SU-DHL-6 (cell line): ENCODE measurements at regions not wholly inside any gene's neighbourhood (a gene's known extent, or its start where the extent isn't known, plus 50 kb on each side); places are given as distances from the start of the nearest gene placed in this dataset.

Source experiments
- H2AFZ ChIP-seq: fragments of 200-600 bp; sonication (generic); 2 replicates; pipeline ENCODE4 v1.6.1; 2014; ENCODE audit warnings: low read depth, mild to moderate bottlenecking, moderate library complexity, mixed read lengths, antibody characterized with exemption, low read length; ENCODE audit not compliant: severe bottlenecking
- H3F3A ChIP-seq: fragments of 200-600 bp; shearing (Covaris generic); 2 replicates; pipeline ENCODE4 v1.6.0; 2016; ENCODE audit warnings: antibody characterized with exemption, mild to moderate bottlenecking; ENCODE audit not compliant: insufficient read depth
- H3K27ac ChIP-seq: fragments of 200-600 bp; sonication (generic); 2 replicates; pipeline ENCODE4 v1.5.1; 2016; ENCODE audit warnings: low read depth, mild to moderate bottlenecking, low read length, moderate library complexity, mixed read lengths
- H3K27me3 ChIP-seq: fragments of 200-600 bp; sonication (generic), shearing (Covaris generic); 2 replicates; pipeline ENCODE4 v1.6.0; 2014; ENCODE audit warnings: mild to moderate bottlenecking, low read length
- H3K36me3 ChIP-seq: fragments of 200-600 bp; sonication (generic); 2 replicates; pipeline ENCODE4 v1.6.1; 2014; ENCODE audit warnings: mild to moderate bottlenecking, low read length, mixed read lengths
- H3K4me2 ChIP-seq: fragments of 300-600, 200-600 bp; shearing (Covaris generic), sonication (generic); 2 replicates; pipeline ENCODE4 v1.6.0; 2014; ENCODE audit warnings: low read length, low read depth, mild to moderate bottlenecking; ENCODE audit not compliant: poor library complexity, severe bottlenecking
- H3K4me3 ChIP-seq: fragments of 200-600 bp; sonication (generic); 2 replicates; pipeline ENCODE4 v1.5.1; 2014; ENCODE audit warnings: antibody characterized with exemption, low read length, mild to moderate bottlenecking, mixed read lengths; ENCODE audit not compliant: insufficient read depth, poor library complexity, severe bottlenecking
- H3K79me2 ChIP-seq: fragments of 200-600 bp; sonication (generic); 2 replicates; pipeline ENCODE4 v1.6.1; 2014; ENCODE audit warnings: mild to moderate bottlenecking, low read length, moderate library complexity; ENCODE audit not compliant: insufficient read depth
- H3K9ac ChIP-seq: fragments of 200-600 bp; sonication (generic); 2 replicates; pipeline ENCODE4 v1.7.0; 2014; ENCODE audit warnings: mild to moderate bottlenecking, low read length
- H3K9me2 ChIP-seq: fragments of 200-600 bp; sonication (generic); replicated peaks from 2 replicates; pipeline ENCODE4 v1.6.1; 2014; ENCODE audit warnings: low read length; ENCODE audit not compliant: insufficient read depth
- H3K9me3 ChIP-seq: fragments of 200-600 bp; sonication (generic); 2 replicates; pipeline ENCODE4 v1.6.1; 2014; ENCODE audit warnings: low read length, mixed read lengths; ENCODE audit not compliant: insufficient read depth
- H4K20me1 ChIP-seq: fragments of 200-600 bp; sonication (generic); 2 replicates; pipeline ENCODE4 v1.6.1; 2014; ENCODE audit warnings: low read depth, mild to moderate bottlenecking, antibody characterized with exemption, low read length, moderate library complexity, mixed read lengths
- CTCF ChIP-seq: fragments of 200-600 bp; sonication (generic); IDR thresholded peaks from one replicate; pipeline ENCODE4 v1.5.1; 2017; ENCODE audit warnings: antibody characterized with exemption, mild to moderate bottlenecking, low read length, moderate library complexity; ENCODE audit not compliant: insufficient read depth, poor library complexity, severe bottlenecking
- EZH2phosphoT487 ChIP-seq: fragments of 200-600 bp; sonication (generic), shearing (Covaris generic); conservative IDR thresholded peaks from 2 replicates; pipeline ENCODE4 v1.6.1; 2018; ENCODE audit warnings: mild to moderate bottlenecking, antibody characterized with exemption, low read length, moderate library complexity, mixed read lengths

GRCh38 chr20:52793339-52793963, 178.7 kb upstream of the TSHZ2 start:
- no peaks in the 10 kb centered on the region for H4K20me1 ChIP-seq
- no peaks in the 10 kb centered on the region for H3K9me2 ChIP-seq
- H3K27ac ChIP-seq, result no peak overlapping the region
- no peaks in the 10 kb centered on the region for H3F3A ChIP-seq
- no peaks in the 10 kb centered on the region for H3K27me3 ChIP-seq
- H3K36me3 ChIP-seq, result no peaks in the 10 kb centered on the region
- TF ChIP-seq CTCF (no peak), EZH2phosphoT487 (no peak)
- no peaks in the 10 kb centered on the region for H3K79me2 ChIP-seq
- no peak overlapping the region for H3K9ac ChIP-seq
- H3K4me3 ChIP-seq, result no peak overlapping the region
- H3K4me2 ChIP-seq, result no peak overlapping the region
- no peaks in the 10 kb centered on the region for H3K9me3 ChIP-seq
- H2AFZ ChIP-seq, result no peak overlapping the region

- Histone ChIP-seq H3K9me3 (no peaks in the 10 kb centered on the region), H3K9me2 (no peaks in the 10 kb centered on the region), H3K27ac (no peak overlapping the region), H3F3A (no peaks in the 10 kb centered on the region), H4K20me1 (no peaks in the 10 kb centered on the region), H3K4me2 (no peak overlapping the region), H2AFZ (no peak overlapping the region), H3K79me2 (no peaks in the 10 kb centered on the region), H3K27me3 (no peaks in the 10 kb centered on the region), H3K4me3 (no peak overlapping the region), H3K36me3 (no peaks in the 10 kb centered on the region), H3K9ac (no peak overlapping the region)
- TF ChIP-seq CTCF, result no peak
- TF ChIP-seq EZH2phosphoT487, result no peak
Observed at GRCh38 chr20:52791091-52791490, 181.1 kb upstream of the TSHZ2 start.

- no peaks in the 10 kb centered on the region for H3K9me2 ChIP-seq
- H3K9ac ChIP-seq, result no peak overlapping the region
- H3K27me3 ChIP-seq, result no peaks in the 10 kb centered on the region
- no peaks in the 10 kb centered on the region for H4K20me1 ChIP-seq
- H3K79me2 ChIP-seq, result no peaks in the 10 kb centered on the region
- H2AFZ ChIP-seq, result no peak overlapping the region
- H3F3A ChIP-seq, result no peaks in the 10 kb centered on the region
- no peaks in the 10 kb centered on the region for H3K36me3 ChIP-seq
- no peak overlapping the region for H3K4me2 ChIP-seq
- no peaks in the 10 kb centered on the region for H3K9me3 ChIP-seq
- TF ChIP-seq EZH2phosphoT487 (no peak), CTCF (no peak)
- H3K4me3 ChIP-seq, result no peak overlapping the region
- H3K27ac ChIP-seq, result no peak overlapping the region
Observed at GRCh38 chr20:52789716-52790115, 182.4 kb upstream of the TSHZ2 start.
